Nephron (organoid): ENCODE measurements at regions not wholly inside any gene's neighbourhood (a gene's known extent, or its start where the extent isn't known, plus 50 kb on each side); places are given as distances from the start of the nearest gene placed in this dataset.

Experiments used
- H3K27ac Mint-ChIP-seq, 3 experiments: 2 replicates each; pipeline ENCODE4 v1.8.0; 2020; ENCODE audit warnings: mixed read lengths in 3 of 3, mild to moderate bottlenecking in 2 of 3, moderate library complexity in 1 of 3
- H3K27me3 Mint-ChIP-seq: 2 replicates; pipeline ENCODE4 v1.8.0; 2021; ENCODE audit warnings: low read depth, mild to moderate bottlenecking, moderate library complexity, mixed read lengths
- H3K36me3 Mint-ChIP-seq: 2 replicates; pipeline ENCODE4 v1.8.0; 2020; ENCODE audit warnings: low read depth, mixed read lengths
- H3K4me1 Mint-ChIP-seq: 2 replicates; pipeline ENCODE4 v1.8.0; 2020; ENCODE audit warnings: mixed read lengths
- H3K4me3 Mint-ChIP-seq, 3 experiments: 2 replicates each; pipeline ENCODE4 v1.8.0; 2020; ENCODE audit warnings: mild to moderate bottlenecking in 3 of 3, mixed read lengths in 3 of 3, moderate library complexity in 2 of 3
- H3K9me3 Mint-ChIP-seq: 2 replicates; pipeline ENCODE4 v1.8.0; 2020; ENCODE audit warnings: mixed read lengths
- CTCF ChIP-seq, 3 experiments: fragments of 200-600 bp; sonication (generic); IDR thresholded peaks; one replicate each; pipeline ENCODE4 v1.5.0; 2021; ENCODE audit warnings: antibody characterized with exemption in 3 of 3; ENCODE audit not compliant: unreplicated experiment in 3 of 3

GRCh38 chrX:68895778-68896177 is 67.0 kb downstream of the EFNB1 start:
- TF ChIP-seq CTCF (IDR thresholded peaks at IDR 0.05; ENCODE audit: unreplicated experiment in 3 of 3): no peak
- Mint-ChIP-seq H3K4me3 (no peak overlapping the region), H3K9me3 (peaks cover 13% of the 10 kb centered on the region), H3K36me3 (no peaks in the 10 kb centered on the region), H3K4me1 (peaks cover 69% of the 10 kb centered on the region), H3K27ac (peak overlapping the region; percentile 93 to 98 (median 98)), H3K27me3 (peaks cover 6% of the 10 kb centered on the region)

DNA sequence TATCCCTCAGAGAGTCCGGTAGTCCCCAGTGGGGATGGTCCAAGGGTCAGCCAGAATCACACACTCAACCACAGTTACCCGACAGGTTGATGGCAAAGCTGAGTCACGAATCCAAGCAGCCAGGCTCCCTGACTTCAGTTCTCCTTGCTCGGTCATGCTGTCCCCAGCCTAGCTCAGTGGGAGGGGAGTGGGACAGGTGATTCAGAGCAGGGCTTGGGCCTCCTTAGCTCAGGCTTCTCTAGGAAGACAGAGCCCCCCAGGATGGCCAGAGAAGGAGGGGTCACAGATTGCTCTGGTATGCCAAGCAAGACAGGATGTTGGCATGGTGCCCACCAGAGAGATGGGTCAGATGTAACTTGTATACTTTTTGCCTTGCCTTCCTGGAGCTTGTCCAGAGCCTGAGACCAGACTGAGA is 66.5 kb downstream of the EFNB1 start:
- no peaks in the 10 kb centered on the region for H3K36me3 Mint-ChIP-seq
- no peak for TF ChIP-seq CTCF (IDR thresholded peaks at IDR 0.05; ENCODE audit: unreplicated experiment in 3 of 3)
- H3K9me3 Mint-ChIP-seq: peaks cover 14% of the 10 kb centered on the region
- no peak overlapping the region for H3K4me3 Mint-ChIP-seq
- peaks cover 6% of the 10 kb centered on the region for H3K27me3 Mint-ChIP-seq
- H3K27ac Mint-ChIP-seq: peak overlapping the region; percentile 93 to 98 (median 98)
- peaks cover 68% of the 10 kb centered on the region for H3K4me1 Mint-ChIP-seq

GRCh38 chrX:68894513-68895340 is 65.9 kb downstream of the EFNB1 start:
- no peak for TF ChIP-seq CTCF (IDR thresholded peaks at IDR 0.05; ENCODE audit: unreplicated experiment in 3 of 3)
- Mint-ChIP-seq H3K9me3 (peaks cover 14% of the 10 kb centered on the region), H3K27me3 (peaks cover 6% of the 10 kb centered on the region), H3K4me1 (peaks cover 68% of the 10 kb centered on the region), H3K4me3 (peak overlapping the region; percentile 34 to 61 (median 56)), H3K36me3 (no peaks in the 10 kb centered on the region), H3K27ac (peak overlapping the region; percentile 93 to 98 (median 98))

- TF ChIP-seq CTCF (IDR thresholded peaks at IDR 0.05; ENCODE audit: unreplicated experiment in 3 of 3): no peak
- H3K4me1 Mint-ChIP-seq: peaks cover 62% of the 10 kb centered on the region
- no peaks in the 10 kb centered on the region for H3K36me3 Mint-ChIP-seq
- H3K9me3 Mint-ChIP-seq: peaks cover 14% of the 10 kb centered on the region
- H3K27ac Mint-ChIP-seq: peak overlapping the region; percentile 93 to 98 (median 98)
- H3K27me3 Mint-ChIP-seq: peaks cover 6% of the 10 kb centered on the region
- peak overlapping the region in 1 of 3 experiments; percentile 29 for H3K4me3 Mint-ChIP-seq
These were observed 65.3 kb downstream of the EFNB1 start for GRCh38 chrX:68894142-68894512.

DNA sequence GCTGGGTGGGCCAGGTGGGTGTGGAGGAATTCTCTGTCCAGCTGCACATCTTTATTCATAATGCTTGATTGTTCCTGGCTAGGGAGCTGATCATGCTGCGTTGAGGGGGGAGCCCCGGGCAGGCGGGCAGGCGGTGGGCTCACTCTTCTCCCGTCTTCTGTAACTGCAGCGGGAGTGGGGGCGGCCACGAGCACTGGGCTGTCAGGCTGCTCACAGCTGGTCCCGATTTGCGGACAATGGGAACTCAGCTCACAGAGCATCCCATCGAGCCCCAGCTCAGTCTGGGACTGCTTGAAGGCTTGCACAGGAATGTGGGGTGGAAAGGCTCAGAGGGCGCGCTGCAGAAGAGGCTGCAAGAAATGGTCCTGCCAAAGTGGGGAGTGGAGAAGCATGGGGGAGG is 63.8 kb downstream of the EFNB1 start:
- TF ChIP-seq CTCF (IDR thresholded peaks at IDR 0.05; ENCODE audit: unreplicated experiment in 3 of 3): no peak
- peak overlapping the region; percentile 93 to 98 (median 98) for H3K27ac Mint-ChIP-seq
- H3K36me3 Mint-ChIP-seq: no peaks in the 10 kb centered on the region
- H3K4me1 Mint-ChIP-seq: peaks cover 48% of the 10 kb centered on the region
- H3K27me3 Mint-ChIP-seq: peaks cover 6% of the 10 kb centered on the region
- peak overlapping the region in 2 of 3 experiments; percentile 15 to 43 for H3K4me3 Mint-ChIP-seq
- H3K9me3 Mint-ChIP-seq: peaks cover 14% of the 10 kb centered on the region

- peaks cover 14% of the 10 kb centered on the region for H3K9me3 Mint-ChIP-seq
- H3K27me3 Mint-ChIP-seq: peaks cover 6% of the 10 kb centered on the region
- H3K27ac Mint-ChIP-seq: peak overlapping the region; percentile 93 to 98 (median 98)
- no peak overlapping the region for H3K4me3 Mint-ChIP-seq
- peaks cover 43% of the 10 kb centered on the region for H3K4me1 Mint-ChIP-seq
- TF ChIP-seq CTCF (IDR thresholded peaks at IDR 0.05; ENCODE audit: unreplicated experiment in 3 of 3): no peak
- H3K36me3 Mint-ChIP-seq: no peaks in the 10 kb centered on the region
These were observed 63.3 kb downstream of the EFNB1 start for GRCh38 chrX:68892134-68892533.
